H1 (cell line): ENCODE measurements at regions not wholly inside any gene's neighbourhood (a gene's known extent, or its start where the extent isn't known, plus 50 kb on each side); places are given as distances from the start of the nearest gene placed in this dataset.

ENCODE experiments used
- CTCF ChIA-PET: fragments of 300-600 bp; sonication (Branson Sonifier 250); formaldehyde crosslinking; loops from one replicate; lab custom pipeline; 2021; ENCODE audit not compliant: partially characterized antibody; lab: Charles Lee
- POLR2A ChIA-PET: fragments of 300-600 bp; sonication (Branson Sonifier 250); formaldehyde crosslinking; loops from one replicate; lab custom pipeline; 2021; ENCODE audit warnings: inconsistent platforms; ENCODE audit not compliant: partially characterized antibody; lab: Charles Lee
- DNase-seq, 2 experiments: peaks; one replicate each; pipeline versions ENCODE4 v3.0.0 to v3.0.0-alpha.2; 2010 to 2022; ENCODE audit warnings: low spot score in 2 of 2, low read depth in 1 of 2, mixed read lengths in 1 of 2
- FAIRE-seq: peaks from 2 replicates; lab custom pipeline; 2011; peaks lifted over from hg19 to GRCh38; lab: Jason Lieb, UNC
- H2AFZ ChIP-seq: 2 replicates; pipeline ENCODE4 v1.8.1; 2012; ENCODE audit warnings: low read length, inconsistent platforms
- H2AK5ac ChIP-seq: 2 replicates; pipeline ENCODE4 v1.6.1; 2013; ENCODE audit warnings: low read depth, low read length
- H2BK120ac ChIP-seq: replicated peaks from 2 replicates; pipeline ENCODE3; 2013; ENCODE audit warnings: low read depth, low read length, inconsistent platforms
- H2BK12ac ChIP-seq: 2 replicates; pipeline ENCODE4 v1.6.1; 2013; ENCODE audit warnings: low read depth, low read length
- H2BK15ac ChIP-seq: 2 replicates; pipeline ENCODE4 v1.6.1; 2013; ENCODE audit warnings: low read length
- H2BK20ac ChIP-seq: 2 replicates; pipeline ENCODE4 v1.6.1; 2013; ENCODE audit warnings: low read length
- H2BK5ac ChIP-seq: 2 replicates; pipeline ENCODE4 v1.6.1; 2013; ENCODE audit warnings: low read depth, low read length
- H3K14ac ChIP-seq: 2 replicates; pipeline ENCODE4 v1.6.1; 2013; ENCODE audit warnings: inconsistent platforms; ENCODE audit not compliant: insufficient read length
- H3K18ac ChIP-seq: 2 replicates; pipeline ENCODE4 v1.6.1; 2013; ENCODE audit warnings: low read length; ENCODE audit errors: extremely low read depth
- H3K23ac ChIP-seq: 2 replicates; pipeline ENCODE4 v1.6.1; 2013; ENCODE audit warnings: inconsistent platforms; ENCODE audit not compliant: insufficient read length
- H3K23me2 ChIP-seq: 2 replicates; pipeline ENCODE4 v1.6.1; 2013; ENCODE audit warnings: low read depth, low read length
- H3K27ac ChIP-seq: 2 replicates; pipeline ENCODE4 v1.6.1; 2011; ENCODE audit warnings: low read depth, low read length, inconsistent platforms
- H3K27me3 ChIP-seq, 4 experiments: replicated peaks in 1 of 4; 1 replicate in 1 of 4; 2 replicates in 3 of 4; pipeline versions ENCODE4 v1.6.1 to v1.8.1; 2011 to 2013; ENCODE audit warnings: low read length in 3 of 4, mild to moderate bottlenecking in 3 of 4, inconsistent platforms in 2 of 4, mixed read lengths in 2 of 4, moderate library complexity in 1 of 4; ENCODE audit not compliant: control insufficient read depth in 3 of 4, insufficient read depth in 3 of 4; ENCODE audit errors: extremely low read depth in 1 of 4
- H3K36me3 ChIP-seq, 4 experiments: 2 replicates each; pipeline versions ENCODE4 v1.6.1 to v1.8.1; 2011 to 2013; ENCODE audit warnings: mild to moderate bottlenecking in 4 of 4, low read length in 3 of 4, moderate library complexity in 2 of 4, control low read depth in 1 of 4, inconsistent platforms in 1 of 4; ENCODE audit not compliant: insufficient read depth in 4 of 4, control insufficient read depth in 2 of 4
- H3K4ac ChIP-seq: replicated peaks from 2 replicates; pipeline ENCODE3; 2013; ENCODE audit warnings: low read length, low read depth, mixed read lengths, inconsistent platforms; ENCODE audit not compliant: insufficient read length
- H3K4me1 ChIP-seq, 4 experiments: replicated peaks in 1 of 4; 1 replicate in 1 of 4; 2 replicates in 3 of 4; pipeline versions ENCODE4 v1.6.1 to v1.8.1; 2011 to 2013; ENCODE audit warnings: low read length in 3 of 4, inconsistent platforms in 2 of 4, mixed read lengths in 1 of 4; ENCODE audit not compliant: insufficient read depth in 4 of 4, control insufficient read depth in 3 of 4
- H3K4me2 ChIP-seq, 2 experiments: 2 replicates each; pipeline versions ENCODE4 v1.6.1 to v1.8.1; 2011 to 2013; ENCODE audit warnings: low read depth in 2 of 2, low read length in 2 of 2, control low read depth in 1 of 2, inconsistent platforms in 1 of 2, mild to moderate bottlenecking in 1 of 2; ENCODE audit not compliant: insufficient read depth in 1 of 2
- H3K4me3 ChIP-seq, 4 experiments: fragments of 200-600, 300-600 bp in 1 of 4; sonication (generic), shearing (Covaris generic), sonication (Bioruptor Twin) in 1 of 4; 2 replicates each; pipeline versions ENCODE4 v1.5.1 to v1.8.1; 2011 to 2016; ENCODE audit warnings: low read length in 4 of 4, low read depth in 3 of 4, control low read depth in 2 of 4, inconsistent platforms in 2 of 4, mild to moderate bottlenecking in 2 of 4, mixed read lengths in 1 of 4, moderate library complexity in 1 of 4; ENCODE audit not compliant: insufficient read depth in 2 of 4; ENCODE audit errors: extremely low read depth in 1 of 4
- H3K56ac ChIP-seq: replicated peaks from 2 replicates; pipeline ENCODE3; 2013; ENCODE audit warnings: low read depth, mild to moderate bottlenecking, mixed read lengths, low read length, inconsistent platforms; ENCODE audit not compliant: insufficient read length
- H3K79me1 ChIP-seq: 2 replicates; pipeline ENCODE4 v1.6.1; 2013; ENCODE audit warnings: low read depth, low read length, control low read depth
- H3K79me2 ChIP-seq, 2 experiments: 2 replicates each; pipeline versions ENCODE4 v1.6.1 to v1.8.1; 2012 to 2013; ENCODE audit warnings: low read length in 2 of 2, mild to moderate bottlenecking in 2 of 2, inconsistent platforms in 1 of 2; ENCODE audit not compliant: insufficient read depth in 2 of 2, control insufficient read depth in 1 of 2
- H3K9ac ChIP-seq, 4 experiments: replicated peaks in 1 of 4; 1 replicate in 1 of 4; 2 replicates in 3 of 4; pipeline versions ENCODE4 v1.6.1 to v1.8.1; 2011 to 2013; ENCODE audit warnings: low read depth in 3 of 4, low read length in 3 of 4, control low read depth in 2 of 4, mild to moderate bottlenecking in 2 of 4, moderate library complexity in 2 of 4, inconsistent platforms in 1 of 4; ENCODE audit errors: extremely low read depth in 1 of 4
- H3K9me3 ChIP-seq, 2 experiments: 2 replicates each; pipeline versions ENCODE4 v1.6.1 to v1.8.1; 2012 to 2013; ENCODE audit warnings: mild to moderate bottlenecking in 2 of 2, moderate library complexity in 2 of 2, control low read depth in 1 of 2, inconsistent platforms in 1 of 2, low read depth in 1 of 2, low read length in 1 of 2, mixed read lengths in 1 of 2; ENCODE audit not compliant: insufficient read depth in 2 of 2
- H4K20me1 ChIP-seq, 2 experiments: replicated peaks in 1 of 2; 2 replicates each; pipeline versions ENCODE3 to v1.8.1; 2011 to 2013; ENCODE audit warnings: inconsistent platforms in 2 of 2, low read length in 2 of 2, mild to moderate bottlenecking in 1 of 2; ENCODE audit not compliant: insufficient read depth in 2 of 2, control insufficient read depth in 1 of 2
- H4K5ac ChIP-seq: 2 replicates; pipeline ENCODE4 v1.6.1; 2013; ENCODE audit warnings: low read length, low read depth, mixed read lengths, inconsistent platforms; ENCODE audit not compliant: insufficient read length
- H4K8ac ChIP-seq: 2 replicates; pipeline ENCODE4 v1.8.0; 2013; ENCODE audit warnings: mild to moderate bottlenecking, moderate library complexity, low read length, inconsistent platforms; ENCODE audit not compliant: insufficient read depth; ENCODE audit errors: extremely low read depth
- H4K91ac ChIP-seq: replicated peaks from 2 replicates; pipeline ENCODE3; 2013; ENCODE audit warnings: low read length, mixed read lengths, inconsistent platforms; ENCODE audit not compliant: insufficient read length
- ASH2L ChIP-seq: fragments of 200-600, 300-600 bp; sonication (generic); IDR thresholded peaks from one replicate; pipeline ENCODE4 v1.7.1; 2017; ENCODE audit warnings: low read length
- ATF2 ChIP-seq: IDR thresholded peaks from 2 replicates; pipeline ENCODE4 v1.6.1; 2012; ENCODE audit warnings: low read length, inconsistent platforms
- CEBPB ChIP-seq: IDR thresholded peaks from 2 replicates; pipeline ENCODE4 v1.6.1; 2012; ENCODE audit warnings: low read depth, low read length
- CREB1 ChIP-seq: IDR thresholded peaks from 2 replicates; pipeline ENCODE4 v1.6.1; 2012; ENCODE audit warnings: inconsistent platforms
- EP300 ChIP-seq, 2 experiments: IDR thresholded peaks; 1 replicate in 1 of 2; 2 replicates in 1 of 2; pipeline ENCODE4 v1.6.1; 2011 to 2012; ENCODE audit warnings: low read depth in 2 of 2, low read length in 2 of 2, mild to moderate bottlenecking in 2 of 2, borderline replicate concordance in 1 of 2, inconsistent platforms in 1 of 2, moderate library complexity in 1 of 2
- GTF2F1 ChIP-seq: IDR thresholded peaks from 2 replicates; pipeline ENCODE4 v1.6.1; 2012; ENCODE audit warnings: low read depth, low read length, improper control_type of control experiment, borderline replicate concordance
- KDM5A ChIP-seq: fragments of 200-600 bp; IDR thresholded peaks from 2 replicates; pipeline ENCODE4 v1.7.1; 2012; ENCODE audit warnings: mild to moderate bottlenecking, low read length, inconsistent platforms, mixed read lengths
- NANOG ChIP-seq: IDR thresholded peaks from 2 replicates; pipeline ENCODE4 v1.6.1; 2011; ENCODE audit warnings: low read length, low read depth, mild to moderate bottlenecking, inconsistent platforms; ENCODE audit not compliant: insufficient read depth, poor library complexity, severe bottlenecking
- POU5F1 ChIP-seq: IDR thresholded peaks from 2 replicates; pipeline ENCODE4 v1.6.1; 2011; ENCODE audit warnings: low read depth, mild to moderate bottlenecking, low read length, moderate library complexity
- RBBP5 ChIP-seq: IDR thresholded peaks from 2 replicates; pipeline ENCODE4 v1.7.1; 2012; ENCODE audit warnings: low read depth, mild to moderate bottlenecking, inconsistent platforms, low read length, moderate library complexity, borderline replicate concordance
- SIX5 ChIP-seq: IDR thresholded peaks from 2 replicates; pipeline ENCODE4 v1.6.1; 2011; ENCODE audit warnings: mild to moderate bottlenecking, low read depth, low read length
- TAF7 ChIP-seq: optimal IDR thresholded peaks from 2 replicates; pipeline ENCODE3; 2011; ENCODE audit warnings: low read depth, mild to moderate bottlenecking, inconsistent platforms, low read length, moderate library complexity, borderline replicate concordance
- TCF12 ChIP-seq: IDR thresholded peaks from 2 replicates; pipeline ENCODE4 v1.6.1; 2011; ENCODE audit warnings: low read depth, mild to moderate bottlenecking, low read length
- TEAD4 ChIP-seq: IDR thresholded peaks from 2 replicates; pipeline ENCODE4 v1.6.1; 2012; ENCODE audit warnings: low read depth, low read length, inconsistent platforms, mixed read lengths
- WGBS, 2 experiments: shearing (Covaris generic) in 1 of 2; methylation state at CpG; one replicate each; pipeline versions ENCODE4 v1.1.6 to v1.1.7; 2013 to 2015; ENCODE audit warnings: low lambda C conversion rate in 2 of 2, mixed read lengths in 2 of 2, inconsistent platforms in 1 of 2, low coverage in 1 of 2, missing lambda C conversion rate in 1 of 2; ENCODE audit not compliant: insufficient replicate concordance in 2 of 2, insufficient coverage in 1 of 2, insufficient read length in 1 of 2; ENCODE audit errors: extremely low coverage in 1 of 2, missing lambda C conversion rate in 1 of 2; 5-methylcytosine and 5-hydroxymethylcytosine counted together

GRCh38 chr4:15297344-15297743 is 130.5 kb upstream of the C1QTNF7 start:
- Histone ChIP-seq H3K4me1 (no peaks in the 10 kb centered on the region), H3K4ac (no peak overlapping the region), H3K9ac (no peak overlapping the region), H4K20me1 (no peaks in the 10 kb centered on the region), H3K56ac (no peak overlapping the region), H3K4me3 (no peak overlapping the region), H2BK120ac (no peak overlapping the region), H3K23me2 (no peaks in the 10 kb centered on the region), H3K23ac (no peak overlapping the region), H3K79me1 (no peaks in the 10 kb centered on the region), H3K79me2 (no peaks in the 10 kb centered on the region), H2BK12ac (no peak overlapping the region), H3K36me3 (no peaks in the 10 kb centered on the region), H2AK5ac (no peak overlapping the region), H3K14ac (no peak overlapping the region), H2AFZ (no peak overlapping the region), H3K18ac (no peak overlapping the region), H3K27ac (no peak overlapping the region), H4K8ac (no peak overlapping the region), H2BK5ac (no peak overlapping the region), H2BK20ac (no peak overlapping the region), H2BK15ac (no peak overlapping the region), H3K4me2 (no peak overlapping the region), H4K5ac (no peak overlapping the region), H3K9me3 (no peaks in the 10 kb centered on the region; a peak in 1 of 4 replicates), H4K91ac (no peak overlapping the region), H3K27me3 (no peaks in the 10 kb centered on the region; a peak in 2 of 7 replicates)
- FAIRE-seq: no peak
- DNase-seq: no peak
- ChIA-PET CTCF (interaction anchor here (0.6 to 0.9 kb wide), 2 partner anchors 11 to 356 kb away, joined by 3 read pairs; no protein-coding TSS in a partner anchor), POLR2A (no interaction called here)
- whole genome bisulfite sequencing, 2 experiments: 90% methylated on average over 3 of the region's 3 CpGs; no CpG with 5 or more reads in 1 of the 2 experiments
- TF ChIP-seq SIX5: no peak
- no peak for TF ChIP-seq TEAD4
- no peak for TF ChIP-seq CREB1
- TF ChIP-seq POU5F1: no peak
- TF ChIP-seq TAF7: no peak
- no peak for TF ChIP-seq KDM5A
- no peak for TF ChIP-seq EP300 (IDR thresholded peaks at IDR 0.05; ENCODE audit: borderline replicate concordance in 1 of 2, low read depth in 2 of 2, low read length in 2 of 2)
- no peak for TF ChIP-seq GTF2F1
- no peak for TF ChIP-seq CEBPB
- TF ChIP-seq NANOG: no peak
- TF ChIP-seq ASH2L: no peak
- no peak for TF ChIP-seq ATF2
- TF ChIP-seq TCF12: no peak
- no peak for TF ChIP-seq RBBP5
